ENCODE measurements at regions not wholly inside any gene's neighbourhood (a gene's known extent, or its start where the extent isn't known, plus 50 kb on each side); places are given as distances from the start of the nearest gene placed in this dataset.

- TF ChIP-seq CTCF (IDR thresholded peaks at IDR 0.05), result no peak
- TF ChIP-seq POLR2A (IDR thresholded peaks at IDR 0.05; ENCODE audit: low read depth), result no peak
Observed at GRCh38 chr14:87851190-87851589, 141.8 kb downstream of the GALC start.
